K562 (cell line): ENCODE measurements at regions not wholly inside any gene's neighbourhood (a gene's known extent, or its start where the extent isn't known, plus 50 kb on each side); places are given as distances from the start of the nearest gene placed in this dataset.

Experiments
- ATAC-seq: fragments of 200-7000 bp; cut with Tn5 transposase; 3 replicates; pipeline ENCODE4 v1.9.1; 2020; ENCODE audit warnings: moderate library complexity
- BruUV-seq: library from RNA; stranded (reverse); fragments of 400-500 nt; replicated peaks from 2 replicates; lab custom pipeline; 2021; lab: Mats Ljungman, UMichigan
- CTCF ChIA-PET: fragments of 300-600 bp; formaldehyde crosslinking; extraction: SDS; loops from one replicate; lab custom pipeline; 2021; ENCODE audit warnings: low intra/inter-chr PET ratio; lab: Yijun Ruan, JAX
- POLR2A ChIA-PET: fragments of 300-600, 350-650 bp; sonication (Branson Sonifier 250); formaldehyde crosslinking; extraction: SDS; loops from one replicate; lab custom pipeline; 2021; ENCODE audit warnings: antibody characterized with exemption, inconsistent platforms; lab: Yijun Ruan, JAX
- DNase-seq, 4 experiments: peaks; one replicate each; pipeline versions ENCODE4 v3.0.0 to v3.0.0-alpha.2; 2011 to 2018; ENCODE audit warnings: low spot score in 3 of 4, mixed read lengths in 3 of 4; ENCODE audit errors: extremely low read depth in 1 of 4
- FAIRE-seq: peaks from 2 replicates; lab custom pipeline; 2011; peaks lifted over from hg19 to GRCh38; lab: Jason Lieb, UNC
- H2AFZ ChIP-seq: 2 replicates; pipeline ENCODE4 v1.6.0; 2011; ENCODE audit warnings: low read depth, low read length, control low read depth, inconsistent platforms
- H3K27ac ChIP-seq: fragments of 200-600 bp; 3 replicates; pipeline ENCODE4 v1.8.0; 2011; ENCODE audit warnings: low read depth, mild to moderate bottlenecking, control low read depth, inconsistent platforms, low read length, moderate library complexity, mixed read lengths; ENCODE audit errors: extremely low read depth
- H3K27me3 ChIP-seq, 2 experiments: fragments of 300-600 bp in 1 of 2; 2 replicates in 1 of 2; 3 replicates in 1 of 2; pipeline versions ENCODE4 v1.6.0 to v1.8.0; 2011; ENCODE audit warnings: inconsistent platforms in 2 of 2, low read length in 2 of 2, mild to moderate bottlenecking in 1 of 2, mixed read lengths in 1 of 2, moderate library complexity in 1 of 2; ENCODE audit not compliant: control insufficient read depth in 2 of 2, insufficient read depth in 2 of 2
- H3K36me3 ChIP-seq: fragments of 300-600 bp; 3 replicates; pipeline ENCODE4 v1.8.0; 2011; ENCODE audit warnings: mild to moderate bottlenecking, low read length, inconsistent platforms; ENCODE audit not compliant: control insufficient read depth, insufficient read depth
- H3K4me1 ChIP-seq, 2 experiments: fragments of 200-600 bp in 1 of 2; replicated peaks in 1 of 2; 2 replicates in 1 of 2; 3 replicates in 1 of 2; pipeline versions ENCODE4 v1.5.1 to v1.8.0; 2011; ENCODE audit warnings: inconsistent platforms in 2 of 2, low read length in 2 of 2, mild to moderate bottlenecking in 1 of 2, mixed read lengths in 1 of 2, moderate library complexity in 1 of 2; ENCODE audit not compliant: control insufficient read depth in 2 of 2, insufficient read depth in 2 of 2
- H3K4me2 ChIP-seq: 2 replicates; pipeline ENCODE4 v1.6.1; 2011; ENCODE audit warnings: low read length, control low read depth, inconsistent platforms, mixed read lengths; ENCODE audit not compliant: insufficient read depth
- H3K4me3 ChIP-seq: fragments of 200-600 bp; sonication (generic), shearing (Covaris generic); 2 replicates; pipeline ENCODE4 v1.5.1; 2016; ENCODE audit warnings: control low read depth, inconsistent platforms
- H3K79me2 ChIP-seq: fragments of 200-600 bp; 3 replicates; pipeline ENCODE4 v1.8.0; 2011; ENCODE audit warnings: low read length, inconsistent platforms; ENCODE audit not compliant: control insufficient read depth, insufficient read depth
- H3K9ac ChIP-seq, 2 experiments: 2 replicates each; pipeline versions ENCODE4 v1.6.0 to v1.6.1; 2011; ENCODE audit warnings: low read depth in 2 of 2, low read length in 2 of 2, control low read depth in 1 of 2, inconsistent platforms in 1 of 2, mild to moderate bottlenecking in 1 of 2, mixed read lengths in 1 of 2; ENCODE audit not compliant: insufficient read depth in 1 of 2
- H3K9me1 ChIP-seq: one replicate; pipeline ENCODE4 v1.6.0; 2011; ENCODE audit warnings: inconsistent platforms, mild to moderate bottlenecking, low read length, moderate library complexity; ENCODE audit not compliant: control insufficient read depth, insufficient read depth
- H3K9me3 ChIP-seq: replicated peaks from 2 replicates; pipeline ENCODE4 v1.5.1; 2011; ENCODE audit warnings: low read depth, low read length, inconsistent platforms; ENCODE audit not compliant: control insufficient read depth, insufficient read depth
- H4K20me1 ChIP-seq: replicated peaks from 2 replicates; pipeline ENCODE4 v1.6.1; 2011; ENCODE audit warnings: low read length, inconsistent platforms, mixed read lengths; ENCODE audit not compliant: control insufficient read depth, insufficient read depth
- BRD4 ChIP-seq: fragments of 200-600 bp; sonication (generic); IDR thresholded peaks from 2 replicates; pipeline ENCODE4 v1.6.1; 2017; ENCODE audit warnings: inconsistent platforms
- DMBX1 ChIP-seq: fragments of 250-450 bp; sonication (Bioruptor Pico); IDR thresholded peaks from 2 replicates; pipeline ENCODE4 v1.8.0; 2022; ENCODE audit warnings: inconsistent platforms, mild to moderate bottlenecking, moderate library complexity, borderline replicate concordance
- FUS ChIP-seq: fragments of 200-400 bp; formaldehyde crosslinking; optimal IDR thresholded peaks from 2 replicates; pipeline ENCODE3; 2017; ENCODE audit warnings: low read depth, low read length
- HMGN3 ChIP-seq: IDR thresholded peaks from 2 replicates; pipeline ENCODE4 v1.6.1; 2011; ENCODE audit warnings: borderline replicate concordance, low read depth, mild to moderate bottlenecking, mixed read lengths, low read length; ENCODE audit not compliant: insufficient read length; ENCODE audit errors: extremely low read depth
- NFE2 ChIP-seq: IDR thresholded peaks from 2 replicates; pipeline ENCODE4 v1.6.1; 2014; ENCODE audit warnings: antibody characterized with exemption, low read depth
- RBM22 ChIP-seq: fragments of 200-400 bp; formaldehyde crosslinking; IDR thresholded peaks from 2 replicates; pipeline ENCODE4 v1.6.1; 2018; ENCODE audit warnings: low read length, low read depth; ENCODE audit not compliant: poor library complexity, severe bottlenecking
- SMARCB1 ChIP-seq: IDR thresholded peaks from 2 replicates; pipeline ENCODE4 v1.6.1; 2011; ENCODE audit warnings: improper control_type of control experiment, low read depth; ENCODE audit not compliant: insufficient read length
- TEAD4 ChIP-seq, 2 experiments: sonication (generic) in 1 of 2; formaldehyde crosslinking in 1 of 2; IDR thresholded peaks; 2 replicates each; pipeline versions ENCODE4 v1.6.1 to v1.8.0; 2012 to 2022; ENCODE audit warnings: borderline replicate concordance in 1 of 2, inconsistent platforms in 1 of 2, low read length in 1 of 2, mild to moderate bottlenecking in 1 of 2, missing genetic modification reagents in 1 of 2
- ZNF431 ChIP-seq: sonication (generic); formaldehyde crosslinking; IDR thresholded peaks from 2 replicates; pipeline ENCODE4 v1.8.0; 2022; ENCODE audit warnings: mild to moderate bottlenecking, missing genetic modification reagents
- WGBS: fragments of 100-300 bp; shearing (Covaris generic); methylation state at CpG from one replicate; pipeline ENCODE4 v1.1.6; 2016; ENCODE audit warnings: low coverage, mixed read lengths; ENCODE audit not compliant: insufficient coverage; ENCODE audit errors: missing lambda C conversion rate; 5-methylcytosine and 5-hydroxymethylcytosine counted together
- in situ Hi-C: fragments of 300-500 bp; cut with MboI; formaldehyde crosslinking; loops from 4 replicates; pipeline ENCODE4 v1.15.0; 2018; ENCODE audit warnings: inconsistent platforms, mixed read lengths
- intact Hi-C: fragments of 100-400 bp; cut with micrococcal nuclease; formaldehyde crosslinking; loops from 2 replicates; pipeline ENCODE4 v1.14.2; 2022
- TF ChIP-seq, protein P1 (sequence below): sonication (generic); formaldehyde crosslinking; IDR thresholded peaks from 2 replicates; pipeline ENCODE4 v1.8.0; 2023; ENCODE audit warnings: mild to moderate bottlenecking, missing genetic modification reagents
- TF ChIP-seq, protein P2 (sequence below): fragments of 250-450 bp; sonication (Bioruptor Pico); IDR thresholded peaks from 2 replicates; pipeline ENCODE4 v1.5.0; 2021

DNA sequence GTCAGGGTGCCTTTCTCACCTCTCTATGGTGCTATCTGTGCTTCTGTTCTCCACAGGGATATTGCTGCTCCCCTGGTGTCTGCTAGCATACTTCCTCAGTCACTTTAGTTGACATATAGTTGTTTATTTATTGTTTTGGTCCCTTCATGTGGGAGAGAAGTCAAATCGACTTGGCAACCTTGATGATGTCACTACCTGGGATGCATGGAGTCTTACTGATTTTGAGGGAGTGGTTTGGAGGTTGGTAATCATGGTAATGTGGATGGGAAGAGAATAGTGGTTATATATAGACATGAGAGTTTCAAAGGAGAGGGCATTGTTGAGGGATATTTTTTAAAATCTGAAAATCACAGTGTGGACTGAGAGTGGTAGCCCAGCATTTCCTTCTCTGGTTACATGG, 73.6 kb upstream of the FBXO33 start (continued):
- no peak for TF ChIP-seq RBM22

DNA sequence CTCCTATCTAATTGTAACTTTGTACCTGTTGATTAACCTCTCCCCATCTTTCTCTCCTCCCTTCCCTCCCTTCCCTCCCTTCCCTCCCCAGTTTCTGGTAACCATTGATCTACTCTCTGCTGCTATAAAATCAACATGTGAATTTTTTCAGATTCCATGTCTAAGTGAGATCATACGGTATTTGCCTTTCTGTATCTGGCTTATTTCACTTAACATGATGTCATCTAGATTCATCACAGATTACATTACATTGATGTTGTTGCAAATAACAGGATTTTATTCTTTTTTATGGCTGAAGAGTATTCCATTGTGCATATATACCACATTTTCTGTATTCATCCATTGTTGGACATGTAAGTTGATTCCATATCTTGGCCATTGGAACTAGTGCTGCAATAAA, 68.0 kb upstream of the FBXO33 start:
- H3K27ac ChIP-seq = no peak overlapping the region
- no peak for FAIRE-seq
- intact Hi-C loops (no loop called here), in situ Hi-C loops (no loop called here)
- ATAC-seq = no peak
- TF ChIP-seq ZNF431 = no peak
- no peak for TF ChIP-seq FUS
- TF ChIP-seq, protein P1, sequence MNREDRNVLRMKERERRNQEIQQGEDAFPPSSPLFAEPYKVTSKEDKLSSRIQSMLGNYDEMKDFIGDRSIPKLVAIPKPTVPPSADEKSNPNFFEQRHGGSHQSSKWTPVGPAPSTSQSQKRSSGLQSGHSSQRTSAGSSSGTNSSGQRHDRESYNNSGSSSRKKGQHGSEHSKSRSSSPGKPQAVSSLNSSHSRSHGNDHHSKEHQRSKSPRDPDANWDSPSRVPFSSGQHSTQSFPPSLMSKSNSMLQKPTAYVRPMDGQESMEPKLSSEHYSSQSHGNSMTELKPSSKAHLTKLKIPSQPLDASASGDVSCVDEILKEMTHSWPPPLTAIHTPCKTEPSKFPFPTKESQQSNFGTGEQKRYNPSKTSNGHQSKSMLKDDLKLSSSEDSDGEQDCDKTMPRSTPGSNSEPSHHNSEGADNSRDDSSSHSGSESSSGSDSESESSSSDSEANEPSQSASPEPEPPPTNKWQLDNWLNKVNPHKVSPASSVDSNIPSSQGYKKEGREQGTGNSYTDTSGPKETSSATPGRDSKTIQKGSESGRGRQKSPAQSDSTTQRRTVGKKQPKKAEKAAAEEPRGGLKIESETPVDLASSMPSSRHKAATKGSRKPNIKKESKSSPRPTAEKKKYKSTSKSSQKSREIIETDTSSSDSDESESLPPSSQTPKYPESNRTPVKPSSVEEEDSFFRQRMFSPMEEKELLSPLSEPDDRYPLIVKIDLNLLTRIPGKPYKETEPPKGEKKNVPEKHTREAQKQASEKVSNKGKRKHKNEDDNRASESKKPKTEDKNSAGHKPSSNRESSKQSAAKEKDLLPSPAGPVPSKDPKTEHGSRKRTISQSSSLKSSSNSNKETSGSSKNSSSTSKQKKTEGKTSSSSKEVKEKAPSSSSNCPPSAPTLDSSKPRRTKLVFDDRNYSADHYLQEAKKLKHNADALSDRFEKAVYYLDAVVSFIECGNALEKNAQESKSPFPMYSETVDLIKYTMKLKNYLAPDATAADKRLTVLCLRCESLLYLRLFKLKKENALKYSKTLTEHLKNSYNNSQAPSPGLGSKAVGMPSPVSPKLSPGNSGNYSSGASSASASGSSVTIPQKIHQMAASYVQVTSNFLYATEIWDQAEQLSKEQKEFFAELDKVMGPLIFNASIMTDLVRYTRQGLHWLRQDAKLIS = no peak
- no peak for TF ChIP-seq NFE2
- TF ChIP-seq TEAD4 (IDR thresholded peaks at IDR 0.05; ENCODE audit: low read length) = no peak
- no peak for TF ChIP-seq TEAD4 (CRISPR knock-in tag; IDR thresholded peaks at IDR 0.05; ENCODE audit: borderline replicate concordance)
- TF ChIP-seq HMGN3 = no peak
- no peak for TF ChIP-seq BRD4
- no peak for TF ChIP-seq DMBX1 (CRISPR knock-in tag)
- TF ChIP-seq, protein P2, sequence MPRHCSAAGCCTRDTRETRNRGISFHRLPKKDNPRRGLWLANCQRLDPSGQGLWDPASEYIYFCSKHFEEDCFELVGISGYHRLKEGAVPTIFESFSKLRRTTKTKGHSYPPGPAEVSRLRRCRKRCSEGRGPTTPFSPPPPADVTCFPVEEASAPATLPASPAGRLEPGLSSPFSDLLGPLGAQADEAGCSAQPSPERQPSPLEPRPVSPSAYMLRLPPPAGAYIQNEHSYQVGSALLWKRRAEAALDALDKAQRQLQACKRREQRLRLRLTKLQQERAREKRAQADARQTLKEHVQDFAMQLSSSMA (CRISPR knock-in tag) = no peak
- TF ChIP-seq SMARCB1 = no peak
- WGBS = 0% methylated on average over 1 of the region's 1 CpG
- no peaks in the 10 kb centered on the region for H3K4me1 ChIP-seq
- ChIA-PET POLR2A (no interaction called here), CTCF (no interaction called here)
- H3K36me3 ChIP-seq = no peaks in the 10 kb centered on the region
- no peaks in the 10 kb centered on the region for H4K20me1 ChIP-seq
- no peaks in the 10 kb centered on the region for H3K9me3 ChIP-seq
- no peaks in the 10 kb centered on the region for H3K27me3 ChIP-seq
- H3K4me2 ChIP-seq = no peak overlapping the region
- H3K9ac ChIP-seq = no peak overlapping the region
- H3K4me3 ChIP-seq = no peak overlapping the region
- H2AFZ ChIP-seq = no peak overlapping the region
- no peaks in the 10 kb centered on the region for H3K9me1 ChIP-seq
- H3K79me2 ChIP-seq = no peaks in the 10 kb centered on the region
- BruUV-seq = no TSS peak
- DNase-seq = no peak
